ENCODE measurements at regions not wholly inside any gene's neighbourhood (a gene's known extent, or its start where the extent isn't known, plus 50 kb on each side); places are given as distances from the start of the nearest gene placed in this dataset.

DNA sequence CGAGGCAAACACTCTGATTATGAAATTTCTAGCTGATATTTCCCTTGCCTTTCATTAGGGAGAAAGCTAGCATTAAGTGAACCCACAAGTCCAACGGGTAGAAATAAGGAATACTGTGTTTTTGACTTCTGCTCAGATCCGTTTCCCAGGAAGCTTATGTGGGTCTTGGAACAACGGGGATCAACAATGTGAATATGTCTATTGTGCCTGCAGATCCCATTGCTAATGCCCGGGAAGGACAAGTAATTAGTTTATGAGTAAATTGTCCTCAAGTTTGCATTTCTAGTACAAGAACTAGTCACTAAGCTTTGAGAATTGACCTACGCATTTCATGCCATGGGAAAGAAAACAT lies 236.4 kb downstream of the UACA start:
- H3K27me3 ChIP-seq (replicated peaks in 1 of 4; ENCODE audit: control insufficient read depth in 3 of 4, extremely low read depth in 1 of 4, insufficient read depth in 3 of 4, low read length in 3 of 4): no peaks in the 10 kb centered on the region
- peaks cover 4% of the 10 kb centered on the region; the same call in 1 of the 2 replicates for H3K23me2 ChIP-seq (ENCODE audit: low read depth, low read length)
- no peaks in the 10 kb centered on the region for H3K36me3 ChIP-seq (ENCODE audit: control insufficient read depth in 2 of 4, insufficient read depth in 4 of 4, low read length in 3 of 4)
- no peak overlapping the region for H3K14ac ChIP-seq (ENCODE audit: insufficient read length)
- CTCF ChIA-PET (ENCODE audit: partially characterized antibody): interaction anchor here (0.9 to 1.0 kb wide), 2 partner anchors 14 to 59 kb away, joined by 3 to 4 read pairs; no protein-coding TSS in a partner anchor
- no peak overlapping the region for H3K4ac ChIP-seq (replicated peaks; ENCODE audit: insufficient read length, low read depth, low read length)
- no peak overlapping the region for H4K8ac ChIP-seq (ENCODE audit: extremely low read depth, insufficient read depth, low read length)
- no peak overlapping the region for H4K5ac ChIP-seq (ENCODE audit: insufficient read length, low read depth, low read length)
- H2AFZ ChIP-seq (ENCODE audit: low read length): no peak overlapping the region
- H3K23ac ChIP-seq (ENCODE audit: insufficient read length): no peak overlapping the region
- no peak overlapping the region for H2BK5ac ChIP-seq (ENCODE audit: low read depth, low read length)
- no peak overlapping the region for H2BK20ac ChIP-seq (ENCODE audit: low read length)
- H2BK12ac ChIP-seq (ENCODE audit: low read depth, low read length): no peak overlapping the region
- no peak overlapping the region for H2AK5ac ChIP-seq (ENCODE audit: low read depth, low read length)
- no peak overlapping the region for H3K56ac ChIP-seq (replicated peaks; ENCODE audit: insufficient read length, low read depth, low read length)
- H3K18ac ChIP-seq (ENCODE audit: extremely low read depth, low read length): no peak overlapping the region
- 76% methylated on average over 6 of the region's 6 CpGs; no CpG with 5 or more reads in 1 of the 2 experiments for WGBS, 2 experiments (ENCODE audit: extremely low coverage in 1 of 2, insufficient coverage in 1 of 2, insufficient read length in 1 of 2, insufficient replicate concordance in 2 of 2, low coverage in 1 of 2, low lambda C conversion rate in 2 of 2, missing lambda C conversion rate in 1 of 2)
- H3K79me2 ChIP-seq (ENCODE audit: control insufficient read depth in 1 of 2, insufficient read depth in 2 of 2, low read length in 2 of 2): no peaks in the 10 kb centered on the region
- H4K20me1 ChIP-seq (replicated peaks in 1 of 2; ENCODE audit: control insufficient read depth in 1 of 2, insufficient read depth in 2 of 2, low read length in 2 of 2): peaks cover 0 to 3% of the 10 kb centered on the region in 2 experiments
- H3K9ac ChIP-seq (replicated peaks in 1 of 4; ENCODE audit: extremely low read depth in 1 of 4, low read depth in 3 of 4, low read length in 3 of 4): no peak overlapping the region
- H3K79me1 ChIP-seq (ENCODE audit: low read depth, low read length): no peaks in the 10 kb centered on the region
- POLR2A ChIA-PET (ENCODE audit: partially characterized antibody): no interaction called here
- no peak overlapping the region for H2BK120ac ChIP-seq (replicated peaks; ENCODE audit: low read depth, low read length)
- H3K4me3 ChIP-seq (ENCODE audit: extremely low read depth in 1 of 4, insufficient read depth in 2 of 4, low read depth in 3 of 4, low read length in 4 of 4): no peak overlapping the region
- H3K9me3 ChIP-seq (ENCODE audit: insufficient read depth in 2 of 2, low read depth in 1 of 2, low read length in 1 of 2): no peaks in the 10 kb centered on the region
- FAIRE-seq (no peak), DNase-seq (ENCODE audit: low read depth in 1 of 2, low spot score in 2 of 2) (peak in 1 of 2 experiments; percentile 17)
- no peak overlapping the region for H2BK15ac ChIP-seq (ENCODE audit: low read length)
- H4K91ac ChIP-seq (replicated peaks; ENCODE audit: insufficient read length, low read length): no peak overlapping the region
- H3K27ac ChIP-seq (ENCODE audit: low read depth, low read length): no peak overlapping the region
- no peak overlapping the region for H3K4me2 ChIP-seq (ENCODE audit: insufficient read depth in 1 of 2, low read depth in 2 of 2, low read length in 2 of 2)
- peaks cover 1 to 9% (median 5%) of the 10 kb centered on the region in 4 experiments; a peak in 4 of 7 replicates for H3K4me1 ChIP-seq (replicated peaks in 1 of 4; ENCODE audit: control insufficient read depth in 3 of 4, insufficient read depth in 4 of 4, low read length in 3 of 4)
- no peak for TF ChIP-seq SUZ12 (IDR thresholded peaks at IDR 0.05; ENCODE audit: low read length)
- no peak for TF ChIP-seq TAF7 (optimal IDR thresholded peaks at IDR 0.05; ENCODE audit: borderline replicate concordance, low read depth, low read length)
- no peak for TF ChIP-seq SP4 (IDR thresholded peaks at IDR 0.05; ENCODE audit: low read length)
- no peak for TF ChIP-seq CBX8 (IDR thresholded peaks at IDR 0.05; ENCODE audit: borderline replicate concordance, low read depth, low read length)
- TF ChIP-seq ZNF274 (IDR thresholded peaks at IDR 0.05; ENCODE audit: borderline replicate concordance, extremely low read depth, low read length): no peak
- no peak for TF ChIP-seq EZH2 (IDR thresholded peaks at IDR 0.05; ENCODE audit: low read depth, low read length, severe bottlenecking)
- TF ChIP-seq, protein P1, sequence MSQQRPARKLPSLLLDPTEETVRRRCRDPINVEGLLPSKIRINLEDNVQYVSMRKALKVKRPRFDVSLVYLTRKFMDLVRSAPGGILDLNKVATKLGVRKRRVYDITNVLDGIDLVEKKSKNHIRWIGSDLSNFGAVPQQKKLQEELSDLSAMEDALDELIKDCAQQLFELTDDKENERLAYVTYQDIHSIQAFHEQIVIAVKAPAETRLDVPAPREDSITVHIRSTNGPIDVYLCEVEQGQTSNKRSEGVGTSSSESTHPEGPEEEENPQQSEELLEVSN (IDR thresholded peaks at IDR 0.05): no peak

Data from H1 (cell line).